ENCODE measurements at regions not wholly inside any gene's neighbourhood (a gene's known extent, or its start where the extent isn't known, plus 50 kb on each side); places are given as distances from the start of the nearest gene placed in this dataset. TPM values are rescaled to one million over a fixed set of nuclear protein-coding genes. Genes with fewer than 3 reads are reported as not detected.

Small RNA genes lying in the stretch of these regions (small RNA-seq; reads per million reads assigned to genes)
- gene AC107958.1 (ENCODE audit: low replicate concordance), result not detected

All from skin of body (tissue), 1 donor.